NCI-H2107 treated with DMSO at 0.1 percent for 48 hours (cell line): ENCODE measurements at regions not wholly inside any gene's neighbourhood (a gene's known extent, or its start where the extent isn't known, plus 50 kb on each side); places are given as distances from the start of the nearest gene placed in this dataset.
"Not testable (repeated sequence)": the region's sequence is repeated elsewhere in the genome, so short reads cannot be mapped to it uniquely, and the experiment has no call there.

Experiments
- DNase-seq: peaks from one replicate; lab custom pipeline; 2025; ENCODE audit not compliant: unreplicated experiment; lab: John Stamatoyannopoulos, UW

DNA sequence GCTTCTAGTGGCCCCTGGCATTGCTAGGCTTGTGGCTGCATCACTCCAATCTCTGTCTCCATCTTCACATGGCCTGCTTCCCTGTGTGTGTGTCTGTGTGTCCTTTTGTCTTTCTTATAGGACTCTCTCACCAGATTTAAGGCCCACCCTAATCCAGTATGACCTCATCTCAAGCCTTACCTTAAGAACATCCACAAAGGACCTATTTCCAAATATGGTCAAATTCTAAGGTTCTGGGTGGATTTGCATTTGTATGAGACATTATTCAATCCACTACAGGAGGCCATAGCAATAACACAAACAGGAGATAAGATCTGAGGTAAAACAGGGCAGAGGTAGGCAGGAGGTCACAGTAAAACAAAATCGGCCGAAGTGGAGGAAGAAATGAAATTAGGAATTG is 375.9 kb downstream of the BTG1 start:
- DNase-seq, result no peak

GRCh38 chr12:91767237-91767636 is 378.4 kb downstream of the BTG1 start:
- DNase-seq, result no peak

GRCh38 chr12:91766454-91766853 is 379.2 kb downstream of the BTG1 start:
- DNase-seq, result no peak

DNA sequence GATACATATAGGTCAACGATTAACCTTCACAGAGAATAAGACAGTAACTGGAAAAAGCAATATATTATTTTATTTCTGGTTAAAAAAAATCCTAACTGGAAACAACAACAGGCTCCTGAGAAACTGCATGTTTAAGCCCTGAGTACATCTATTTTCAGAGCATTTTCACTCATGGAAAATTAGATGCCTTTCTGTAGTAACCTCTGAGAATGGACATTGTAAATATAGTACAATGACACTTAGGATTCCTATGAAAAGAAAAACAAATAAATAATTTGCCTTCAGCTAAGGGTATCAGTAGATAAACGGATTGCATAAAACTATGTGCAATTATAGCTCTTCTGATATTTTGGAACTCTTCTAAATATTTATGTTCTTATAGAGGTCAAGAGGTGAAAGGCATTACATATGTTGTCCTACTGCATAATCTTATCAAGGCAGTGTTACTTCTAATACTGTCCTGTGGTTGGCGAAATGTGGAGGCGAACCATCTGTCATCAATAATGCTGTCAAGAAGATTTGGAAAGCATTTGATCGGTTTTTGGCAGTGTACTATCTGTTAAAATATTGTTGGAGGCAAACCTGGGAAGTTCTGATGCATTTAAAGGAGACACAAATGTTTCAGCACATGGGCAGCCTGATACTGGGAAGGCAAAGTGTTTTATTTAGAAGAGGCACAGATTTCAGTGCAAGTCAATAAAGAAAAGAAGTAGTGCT is 381.8 kb downstream of the BTG1 start:
- no peak for DNase-seq

DNA sequence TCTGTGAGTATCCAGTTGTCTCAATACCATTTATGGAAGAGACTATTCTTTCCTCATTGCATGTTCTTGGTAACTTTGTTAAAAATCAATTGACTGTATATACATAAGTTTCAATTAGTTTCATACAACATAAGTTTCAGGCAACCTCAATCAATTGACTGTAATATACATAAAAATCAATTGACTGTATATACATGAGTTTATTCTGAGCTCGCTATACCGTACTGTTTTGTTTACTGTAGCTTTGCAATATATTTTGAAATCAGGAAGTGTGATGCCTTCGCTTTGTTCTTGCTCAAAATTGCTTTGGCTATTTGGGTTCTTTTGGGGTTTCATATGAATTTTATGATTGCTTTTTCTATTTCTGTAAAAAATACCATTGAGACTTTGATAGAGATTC is 392.0 kb downstream of the BTG1 start:
- no peak for DNase-seq

GRCh38 chr12:91746976-91747375 is 398.7 kb downstream of the BTG1 start:
- DNase-seq, result no peak

- DNase-seq, result no peak
Measured at GRCh38 chr12:91744597-91744996, 401.0 kb downstream of the BTG1 start.

DNA sequence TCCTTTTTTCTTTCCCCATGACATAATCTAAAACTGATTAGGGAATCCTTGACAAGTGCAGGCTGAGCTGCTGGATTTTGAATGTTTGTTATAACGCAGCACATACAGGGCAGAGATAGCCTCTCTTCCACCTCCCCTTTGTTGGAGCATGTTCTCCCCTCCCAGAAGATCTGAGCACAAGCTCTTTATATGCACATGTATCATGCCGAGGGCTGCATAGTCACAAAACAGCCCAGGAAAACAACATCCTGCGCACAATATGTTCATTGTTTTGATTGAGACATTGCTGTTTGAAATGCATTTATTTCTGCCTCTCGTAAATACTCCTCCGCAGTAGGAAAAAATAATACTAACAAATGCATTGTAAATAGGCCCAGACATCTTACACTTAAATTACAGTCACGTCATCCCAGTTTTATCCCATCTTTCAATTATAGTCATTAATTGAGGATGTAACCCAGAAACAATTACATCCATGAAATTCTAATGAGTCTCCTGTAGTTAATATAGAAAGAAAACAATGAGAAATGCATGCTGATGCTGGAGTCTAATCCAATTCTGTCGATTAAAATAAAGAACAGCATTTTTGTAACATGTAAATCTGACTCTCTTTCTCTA is 401.8 kb downstream of the BTG1 start:
- no peak for DNase-seq

GRCh38 chr12:91743280-91743679 is 402.4 kb downstream of the BTG1 start:
- DNase-seq, result no peak

GRCh38 chr12:91741932-91742331 is 403.7 kb downstream of the BTG1 start:
- DNase-seq, result no peak

GRCh38 chr12:91733846-91734245 is 411.8 kb downstream of the BTG1 start:
- DNase-seq, result not testable (repeated sequence)

DNA sequence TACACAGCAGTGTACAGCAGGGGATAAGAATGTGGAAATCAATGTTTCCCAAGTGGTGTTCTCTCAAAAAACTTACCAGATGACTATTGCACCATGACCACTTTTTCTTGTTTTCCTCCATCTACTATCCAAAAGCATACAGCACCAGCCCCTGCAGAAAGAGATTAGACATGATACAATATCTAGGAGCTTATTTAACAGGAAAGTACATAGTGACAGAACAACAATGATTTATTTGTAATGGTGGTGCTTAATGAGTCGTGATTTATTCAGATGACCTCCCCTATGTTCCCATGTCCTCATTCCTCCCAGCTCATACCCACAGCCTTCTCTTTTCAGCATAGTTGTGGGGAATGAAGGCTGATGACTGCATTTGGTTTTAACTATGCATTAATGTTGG is 413.6 kb downstream of the BTG1 start:
- DNase-seq, result no peak

GRCh38 chr12:91729543-91729942 is 416.1 kb downstream of the BTG1 start:
- DNase-seq, result no peak

- DNase-seq, result no peak
Measured at GRCh38 chr12:91723191-91723590, 422.5 kb downstream of the BTG1 start.

GRCh38 chr12:91722072-91722471 is 423.6 kb downstream of the BTG1 start:
- DNase-seq, result no peak

DNA sequence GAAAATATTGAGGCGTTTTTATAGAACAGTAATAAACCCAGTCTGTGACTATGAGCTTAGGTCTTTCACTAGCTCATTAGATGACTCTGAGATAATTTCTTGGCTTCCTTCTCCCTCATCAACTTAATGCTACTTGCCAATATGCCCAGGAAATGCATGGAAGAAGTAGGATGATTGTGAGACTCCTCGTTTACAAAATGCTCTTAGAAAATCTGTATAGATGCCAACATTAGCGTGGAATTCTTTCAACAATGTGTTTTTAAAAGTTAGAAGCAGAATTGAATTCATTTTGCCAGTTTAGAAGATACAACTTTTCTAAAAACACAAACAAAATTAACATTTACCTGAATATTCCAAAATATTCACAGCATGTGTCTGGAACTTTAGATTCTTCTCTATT is 424.6 kb downstream of the BTG1 start:
- DNase-seq, result no peak

- no peak for DNase-seq
Measured at GRCh38 chr12:91718326-91718725, 427.3 kb downstream of the BTG1 start.

GRCh38 chr12:91717804-91718203 is 427.8 kb downstream of the BTG1 start:
- no peak for DNase-seq

- DNase-seq, result not testable (repeated sequence)
Measured at GRCh38 chr12:91711925-91712324, 433.7 kb downstream of the BTG1 start.

GRCh38 chr12:91706466-91706865 is 439.2 kb downstream of the BTG1 start:
- DNase-seq, result no peak

DNA sequence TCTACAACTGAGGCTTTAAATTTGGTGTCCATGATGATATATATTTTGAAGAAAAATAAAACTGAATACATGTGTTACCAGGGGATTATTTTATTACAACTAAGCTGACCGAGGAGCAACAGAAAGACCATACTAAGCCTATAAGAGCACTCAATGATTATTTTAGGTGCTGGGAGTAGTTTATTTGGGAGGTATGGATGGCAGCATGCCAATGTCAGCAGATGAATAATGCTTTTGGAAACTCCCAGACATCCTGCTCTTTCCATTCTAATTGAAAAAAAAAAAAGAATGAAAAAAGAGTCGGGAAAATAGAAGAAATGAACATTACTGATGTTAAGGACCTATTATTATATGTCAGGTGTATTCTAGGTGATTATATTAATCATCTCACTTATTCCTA is 441.2 kb downstream of the BTG1 start:
- no peak for DNase-seq

GRCh38 chr12:91703491-91704283 is 442.0 kb downstream of the BTG1 start:
- no peak for DNase-seq
